AG04450 (cell line): ENCODE measurements at regions not wholly inside any gene's neighbourhood (a gene's known extent, or its start where the extent isn't known, plus 50 kb on each side); places are given as distances from the start of the nearest gene placed in this dataset.

Source experiments
- CTCF ChIA-PET: fragments of 300-600, 350-600 bp; formaldehyde crosslinking; extraction: SDS; loops from one replicate; lab custom pipeline; 2022; ENCODE audit warnings: antibody characterized with exemption, inconsistent platforms; lab: Charles Lee
- POLR2A ChIA-PET: fragments of 350-600 bp; formaldehyde crosslinking; extraction: SDS; loops from one replicate; lab custom pipeline; 2021; ENCODE audit warnings: antibody characterized with exemption, inconsistent platforms; lab: Yijun Ruan, JAX
- DNase-seq: peaks from one replicate; pipeline ENCODE4 v3.0.0-alpha.2; 2011; ENCODE audit warnings: low read depth, low spot score
- H3K27ac ChIP-seq: one replicate; pipeline ENCODE4 v1.5.1; 2012; ENCODE audit warnings: low read depth, low read length, control low read depth
- H3K27me3 ChIP-seq: one replicate; pipeline ENCODE4 v1.6.0; 2012; ENCODE audit warnings: low read length; ENCODE audit not compliant: control insufficient read depth, insufficient read depth
- H3K4me3 ChIP-seq: 2 replicates; pipeline ENCODE4 v1.5.1; 2011; ENCODE audit warnings: mild to moderate bottlenecking, low read depth, low read length, control low read depth
- H3K9me3 ChIP-seq: 2 replicates; pipeline ENCODE4 v1.5.1; 2012; ENCODE audit warnings: low read length; ENCODE audit not compliant: control insufficient read depth, insufficient read depth
- CTCF ChIP-seq: IDR thresholded peaks from 2 replicates; pipeline ENCODE4 v1.5.1; 2011; ENCODE audit warnings: low read depth, low read length, control low read depth, inconsistent platforms

GRCh38 chr11:10946072-10946471, 88.2 kb upstream of the ZBED5 start:
- Histone ChIP-seq H3K4me3 (no peak overlapping the region), H3K27ac (no peak overlapping the region), H3K27me3 (peaks cover 19% of the 10 kb centered on the region), H3K9me3 (no peaks in the 10 kb centered on the region)
- ChIA-PET POLR2A (no interaction called here), CTCF (interaction anchor here (4.7 kb wide), 1 partner anchor 12 kb away, joined by 40 read pairs; no protein-coding TSS in a partner anchor)
- DNase-seq: no peak
- TF ChIP-seq CTCF: no peak

- Histone ChIP-seq H3K9me3 (no peaks in the 10 kb centered on the region), H3K4me3 (no peak overlapping the region), H3K27me3 (peaks cover 14% of the 10 kb centered on the region), H3K27ac (no peak overlapping the region)
- DNase-seq: no peak
- ChIA-PET POLR2A (no interaction called here), CTCF (interaction anchor here (2.4 to 7.0 kb wide), 3 partner anchors 11 to 843 kb away, joined by 10 to 40 read pairs (median 35); no protein-coding TSS in a partner anchor)
- no peak for TF ChIP-seq CTCF
Observed at GRCh38 chr11:10945196-10945595, 87.3 kb upstream of the ZBED5 start.

- ChIA-PET POLR2A (interaction anchor here (2.0 to 2.1 kb wide), 2 partner anchors 10 to 135 kb away, joined by 5 to 6 read pairs; partner anchors contain the start of gene EIF4G2), CTCF (interaction anchor here (0.7 to 7.0 kb wide), 7 partner anchors 9 to 844 kb away, joined by 3 to 40 read pairs (median 9); no protein-coding TSS in a partner anchor)
- Histone ChIP-seq H3K27ac (peak overlapping the region; percentile 25), H3K27me3 (peaks cover 12% of the 10 kb centered on the region), H3K9me3 (no peaks in the 10 kb centered on the region), H3K4me3 (no peak overlapping the region)
- DNase-seq: peak; percentile 34
- no peak for TF ChIP-seq CTCF
Observed at GRCh38 chr11:10943968-10944367, 86.1 kb upstream of the ZBED5 start.

- DNase-seq: no peak
- ChIA-PET POLR2A (interaction anchor here (2.0 to 2.1 kb wide), 2 partner anchors 9 to 134 kb away, joined by 5 to 6 read pairs; partner anchors contain the start of gene EIF4G2), CTCF (interaction anchor here (1.6 to 7.0 kb wide), 3 partner anchors 8 to 845 kb away, joined by 6 to 40 read pairs (median 35); no protein-coding TSS in a partner anchor)
- no peaks in the 10 kb centered on the region for H3K9me3 ChIP-seq
- no peak overlapping the region for H3K4me3 ChIP-seq
- peaks cover 10% of the 10 kb centered on the region for H3K27me3 ChIP-seq
- no peak overlapping the region for H3K27ac ChIP-seq
- no peak for TF ChIP-seq CTCF
Observed at GRCh38 chr11:10942620-10943019, 84.8 kb upstream of the ZBED5 start.

GRCh38 chr11:10941871-10942270, 84.0 kb upstream of the ZBED5 start:
- no peak for TF ChIP-seq CTCF
- Histone ChIP-seq H3K27ac (no peak overlapping the region), H3K9me3 (no peaks in the 10 kb centered on the region), H3K27me3 (peaks cover 10% of the 10 kb centered on the region), H3K4me3 (no peak overlapping the region)
- ChIA-PET CTCF (interaction anchor here (1.6 to 7.0 kb wide), 3 partner anchors 7 to 846 kb away, joined by 6 to 40 read pairs (median 35); no protein-coding TSS in a partner anchor), POLR2A (no interaction called here)
- DNase-seq: no peak
